ENCODE measurements at regions not wholly inside any gene's neighbourhood (a gene's known extent, or its start where the extent isn't known, plus 50 kb on each side); places are given as distances from the start of the nearest gene placed in this dataset.

GRCh38 chr2:2702385-2702784 lies 371.3 kb upstream of the MYT1L start:
- no peak for TF ChIP-seq CTCF (IDR thresholded peaks at IDR 0.05; ENCODE audit: control extremely low read depth, extremely low read depth, low read depth, missing control alignments)
- no peak for DNase-seq (ENCODE audit: extremely low spot score)
- POLR2A ChIA-PET = no interaction called here
- CTCF ChIA-PET = no interaction called here

- TF ChIP-seq CTCF (IDR thresholded peaks at IDR 0.05; ENCODE audit: control extremely low read depth, extremely low read depth, low read depth, missing control alignments) = no peak
- ChIA-PET CTCF (no interaction called here), POLR2A (no interaction called here)
- no peak for DNase-seq (ENCODE audit: extremely low spot score)
Observed at GRCh38 chr2:2701813-2702212, 370.7 kb upstream of the MYT1L start.

- POLR2A ChIA-PET = no interaction called here
- DNase-seq (ENCODE audit: extremely low spot score) = no peak
- no peak for TF ChIP-seq CTCF (IDR thresholded peaks at IDR 0.05; ENCODE audit: control extremely low read depth, extremely low read depth, low read depth, missing control alignments)
- CTCF ChIA-PET = no interaction called here
Observed at GRCh38 chr2:2701176-2701781, 370.2 kb upstream of the MYT1L start.

GRCh38 chr2:2699121-2699505 lies 368.0 kb upstream of the MYT1L start:
- TF ChIP-seq CTCF (IDR thresholded peaks at IDR 0.05; ENCODE audit: control extremely low read depth, extremely low read depth, low read depth, missing control alignments) = no peak
- POLR2A ChIA-PET = no interaction called here
- no peak for DNase-seq (ENCODE audit: extremely low spot score)
- CTCF ChIA-PET = no interaction called here

GRCh38 chr2:2698182-2699120 lies 367.4 kb upstream of the MYT1L start:
- POLR2A ChIA-PET = no interaction called here
- peak; percentile 13 for TF ChIP-seq CTCF (IDR thresholded peaks at IDR 0.05; ENCODE audit: control extremely low read depth, extremely low read depth, low read depth, missing control alignments)
- no peak for DNase-seq (ENCODE audit: extremely low spot score)
- CTCF ChIA-PET = no interaction called here

- ChIA-PET CTCF (no interaction called here), POLR2A (no interaction called here)
- no peak for DNase-seq (ENCODE audit: extremely low spot score)
- TF ChIP-seq CTCF (IDR thresholded peaks at IDR 0.05; ENCODE audit: control extremely low read depth, extremely low read depth, low read depth, missing control alignments) = no peak
Observed at GRCh38 chr2:2696733-2697455, 365.8 kb upstream of the MYT1L start.
